Muscle of arm (tissue), 1 donor: ENCODE measurements at regions not wholly inside any gene's neighbourhood (a gene's known extent, or its start where the extent isn't known, plus 50 kb on each side); places are given as distances from the start of the nearest gene placed in this dataset.
"Not testable (repeated sequence)": the region's sequence is repeated elsewhere in the genome, so short reads cannot be mapped to it uniquely, and the experiment has no call there.

Experiments
- DNase-seq: peaks from one replicate; pipeline ENCODE4 v3.0.0-alpha.2; 2013

- DNase-seq: no peak
Observed at GRCh38 chr2:149806651-149807050, 219.1 kb upstream of the MMADHC start.

GRCh38 chr2:149800624-149801542, 213.3 kb upstream of the MMADHC start:
- no peak for DNase-seq

DNA sequence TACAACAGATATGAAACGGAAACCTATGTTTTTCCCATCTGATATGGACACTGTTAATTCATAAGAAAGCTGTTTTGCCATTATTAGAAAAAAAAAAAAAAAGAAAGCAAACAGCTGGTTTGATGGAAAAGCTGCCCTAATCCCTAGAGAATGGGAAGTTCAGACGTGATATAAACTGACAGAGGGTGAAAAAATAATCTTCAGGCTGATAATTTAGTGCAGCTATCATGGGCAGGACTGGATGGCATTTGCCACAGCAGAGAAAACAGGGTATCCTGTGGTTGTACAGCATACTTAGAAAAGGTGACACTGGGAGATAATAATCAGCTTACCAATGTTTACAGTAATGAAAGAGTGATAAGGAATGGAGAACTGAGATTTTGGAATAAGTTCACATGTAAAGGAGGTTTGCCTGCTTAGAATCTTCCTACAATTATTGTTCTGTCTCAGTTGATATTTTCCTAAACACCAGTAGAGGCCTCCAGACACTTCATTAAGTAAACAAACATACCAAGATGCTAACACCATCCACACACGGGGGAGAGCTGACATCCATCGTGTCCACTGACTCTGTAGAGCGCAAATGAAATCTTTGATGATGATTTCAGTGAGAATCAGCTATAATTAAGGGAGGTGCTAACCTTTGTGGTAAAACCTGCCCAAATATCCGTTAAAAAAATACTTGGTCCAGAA, 211.6 kb upstream of the MMADHC start:
- peak; percentile 45 for DNase-seq

- DNase-seq: no peak
Observed at GRCh38 chr2:149797030-149797429, 209.5 kb upstream of the MMADHC start.

DNA sequence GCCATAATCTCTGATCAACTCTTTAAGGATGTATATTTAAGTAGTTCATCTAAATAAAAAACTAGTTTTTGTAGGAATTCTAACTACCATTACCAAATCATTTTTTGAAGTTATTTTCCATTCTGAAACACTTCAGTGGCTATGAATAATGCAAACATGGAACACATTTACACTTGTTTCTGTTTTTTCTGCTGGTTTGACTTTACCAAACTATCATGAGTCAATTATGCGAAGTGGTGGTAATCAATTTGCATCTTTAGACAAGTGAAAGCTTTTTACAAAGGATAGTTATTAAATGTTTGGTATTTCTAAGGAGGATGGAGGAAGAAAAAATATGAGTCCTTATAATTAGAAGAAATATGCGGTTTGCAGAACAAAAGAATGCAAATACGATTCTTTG, 202.0 kb upstream of the MMADHC start:
- no peak for DNase-seq

GRCh38 chr2:149787206-149787605, 199.6 kb upstream of the MMADHC start:
- no peak for DNase-seq

DNA sequence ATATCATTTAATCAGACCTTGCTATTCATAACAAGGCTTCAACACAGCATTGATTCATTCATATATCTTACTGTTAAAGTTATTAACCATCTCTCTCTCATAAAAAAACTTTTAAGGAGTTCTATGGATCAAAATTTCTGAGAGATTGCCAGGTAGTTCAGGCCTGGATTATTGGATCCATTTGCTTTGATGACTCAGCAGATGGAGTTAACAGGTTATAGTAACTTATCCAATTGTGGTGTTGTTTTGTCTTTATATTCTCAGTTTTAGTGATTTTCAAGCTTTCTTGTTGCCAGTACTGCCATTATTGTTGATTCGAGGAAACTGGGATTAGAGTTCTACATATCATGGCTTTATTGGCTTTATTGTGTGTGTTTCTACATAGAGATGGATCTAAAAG, 195.7 kb upstream of the MMADHC start:
- no peak for DNase-seq

- DNase-seq: no peak
Observed at GRCh38 chr2:149782572-149782971, 195.0 kb upstream of the MMADHC start.

- no peak for DNase-seq
Observed at GRCh38 chr2:149781263-149781808, 193.8 kb upstream of the MMADHC start.

GRCh38 chr2:149773006-149773405, 185.4 kb upstream of the MMADHC start:
- no peak for DNase-seq

- no peak for DNase-seq
Observed at GRCh38 chr2:149768320-149768799, 180.8 kb upstream of the MMADHC start.

DNA sequence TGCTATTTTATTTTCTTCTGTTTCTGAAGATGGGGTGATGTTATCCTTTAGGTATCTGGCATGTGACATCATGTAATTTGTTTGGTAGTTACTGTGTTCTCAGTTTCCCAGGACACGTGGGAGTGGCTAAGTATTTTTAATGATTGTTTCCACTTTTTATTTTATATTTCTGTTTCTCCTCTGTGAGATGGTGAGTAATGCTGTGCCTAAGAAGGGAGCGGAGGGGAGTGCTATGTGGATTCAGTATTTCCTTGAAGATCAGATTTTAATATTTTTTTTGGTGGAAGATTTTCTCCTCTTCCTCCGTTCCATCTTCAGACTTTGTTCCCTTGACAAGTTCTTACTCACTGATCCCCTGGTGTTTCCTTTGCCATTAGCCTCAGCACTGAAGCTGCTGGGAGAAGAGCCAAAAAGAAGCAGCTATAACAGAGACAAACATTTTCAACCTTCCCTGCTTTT, 180.0 kb upstream of the MMADHC start:
- DNase-seq: peak; percentile 60

GRCh38 chr2:149766339-149766738, 178.8 kb upstream of the MMADHC start:
- no peak for DNase-seq

DNA sequence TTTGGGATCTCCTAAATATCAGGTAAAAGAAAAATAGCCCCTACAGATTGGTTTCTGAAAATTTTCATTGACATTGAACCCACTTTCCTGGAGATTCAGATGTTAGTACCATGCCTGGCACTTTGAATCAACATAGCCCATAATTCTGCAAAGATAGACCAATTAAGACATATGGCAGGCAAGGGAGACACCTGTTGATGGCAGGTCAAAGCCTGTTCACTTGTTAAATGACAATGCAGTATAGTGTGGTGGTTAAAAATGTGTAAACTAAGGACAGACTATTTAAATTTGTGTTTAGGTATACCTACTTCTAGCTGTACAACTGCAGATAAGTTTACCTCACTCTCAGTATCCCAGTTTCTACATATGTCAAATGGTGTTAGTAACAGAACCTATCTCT, 178.1 kb upstream of the MMADHC start:
- DNase-seq: no peak

GRCh38 chr2:149765003-149765402, 177.4 kb upstream of the MMADHC start:
- DNase-seq: no peak

DNA sequence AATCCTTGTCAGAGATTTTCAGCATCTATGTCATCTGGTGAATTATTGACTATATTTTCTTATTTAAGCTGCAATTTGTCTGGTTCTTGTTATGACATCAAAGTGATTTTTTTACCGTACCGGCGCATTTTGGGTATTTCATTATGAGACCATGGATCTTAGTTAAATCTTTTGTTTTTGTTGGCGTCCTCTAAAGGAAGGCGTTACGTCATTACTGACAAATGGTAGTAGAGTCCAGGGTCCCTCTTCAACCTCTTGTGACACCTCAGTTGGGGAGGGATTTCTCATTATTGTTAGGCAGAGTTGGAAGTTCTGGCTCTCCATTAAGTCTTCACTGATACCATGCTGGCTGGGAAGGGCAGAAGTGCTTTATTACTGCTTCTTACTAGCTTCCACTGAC, 175.8 kb upstream of the MMADHC start:
- DNase-seq: no peak

GRCh38 chr2:149761611-149762010, 174.0 kb upstream of the MMADHC start:
- DNase-seq: no peak

GRCh38 chr2:149759382-149759781, 171.8 kb upstream of the MMADHC start:
- not testable (repeated sequence) for DNase-seq

GRCh38 chr2:149754722-149755121, 167.1 kb upstream of the MMADHC start:
- DNase-seq: not testable (repeated sequence)

GRCh38 chr2:149747456-149747855, 159.9 kb upstream of the MMADHC start:
- DNase-seq: no peak

GRCh38 chr2:149745396-149746230, 158.0 kb upstream of the MMADHC start:
- DNase-seq: no peak

- DNase-seq: no peak
Observed at GRCh38 chr2:149744865-149745264, 157.3 kb upstream of the MMADHC start.
